HCT116 (cell line): ENCODE measurements at regions not wholly inside any gene's neighbourhood (a gene's known extent, or its start where the extent isn't known, plus 50 kb on each side); places are given as distances from the start of the nearest gene placed in this dataset.

Source experiments
- CEBPB ChIP-seq: IDR thresholded peaks from 2 replicates; pipeline ENCODE4 v1.6.1; 2012; ENCODE audit warnings: low read depth
- CTCF ChIP-seq, 3 experiments: fragments of 200-600 bp in 1 of 3; sonication (generic) in 1 of 3; IDR thresholded peaks in 2 of 3; conservative IDR thresholded peaks in 1 of 3; 2 replicates each; pipeline ENCODE4 v1.5.1; 2012 to 2017; ENCODE audit warnings: low read depth in 2 of 3, low read length in 2 of 3, antibody characterized with exemption in 1 of 3, borderline replicate concordance in 1 of 3, control low read depth in 1 of 3, mild to moderate bottlenecking in 1 of 3, mixed read lengths in 1 of 3, mixed run types in 1 of 3, moderate library complexity in 1 of 3; ENCODE audit not compliant: insufficient read depth in 1 of 3
- EZH2 ChIP-seq: fragments of 200-600 bp; sonication (generic); IDR thresholded peaks from 2 replicates; pipeline ENCODE4 v1.6.1; 2017; ENCODE audit warnings: antibody characterized with exemption, mixed run types
- EZH2phosphoT487 ChIP-seq: fragments of 200-600 bp; IDR thresholded peaks from 2 replicates; pipeline ENCODE4 v1.6.1; 2018; ENCODE audit warnings: antibody characterized with exemption, borderline replicate concordance
- MAX ChIP-seq: IDR thresholded peaks from 2 replicates; pipeline ENCODE4 v1.6.1; 2012
- POLR2A ChIP-seq: IDR thresholded peaks from 2 replicates; pipeline ENCODE4 v1.7.0; 2011; ENCODE audit warnings: borderline replicate concordance; ENCODE audit not compliant: insufficient read depth, insufficient read length; ENCODE audit errors: extremely low read depth
- POLR2AphosphoS5 ChIP-seq: IDR thresholded peaks from 2 replicates; pipeline ENCODE4 v1.6.1; 2011; ENCODE audit warnings: mild to moderate bottlenecking, low read depth, low read length, moderate library complexity
- REST ChIP-seq: IDR thresholded peaks from 2 replicates; pipeline ENCODE4 v1.6.1; 2012; ENCODE audit warnings: low read depth
- SIN3A ChIP-seq: IDR thresholded peaks from 2 replicates; pipeline ENCODE4 v1.6.1; 2012; ENCODE audit warnings: low read depth
- SP1 ChIP-seq: IDR thresholded peaks from 2 replicates; pipeline ENCODE4 v1.6.1; 2012; ENCODE audit warnings: low read depth
- SRF ChIP-seq: IDR thresholded peaks from 2 replicates; pipeline ENCODE4 v1.6.1; 2012; ENCODE audit warnings: low read depth

- no peak for TF ChIP-seq CTCF (IDR thresholded peaks at IDR 0.05 in 2 of 3, conservative IDR thresholded peaks at IDR 0.05 in 1 of 3; ENCODE audit: borderline replicate concordance in 1 of 3, insufficient read depth in 1 of 3, low read depth in 2 of 3, low read length in 2 of 3)
- no peak for TF ChIP-seq POLR2AphosphoS5
- no peak for TF ChIP-seq SIN3A
- TF ChIP-seq SP1 = no peak
- TF ChIP-seq EZH2 = no peak
- no peak for TF ChIP-seq SRF
- TF ChIP-seq EZH2phosphoT487 = no peak
- no peak for TF ChIP-seq POLR2A
- TF ChIP-seq MAX = no peak
- no peak for TF ChIP-seq REST
- TF ChIP-seq CEBPB = no peak
Observed at GRCh38 chr20:60725311-60725906, 526.7 kb upstream of the CDH4 start.
